GM12864 (cell line): ENCODE measurements at regions not wholly inside any gene's neighbourhood (a gene's known extent, or its start where the extent isn't known, plus 50 kb on each side); places are given as distances from the start of the nearest gene placed in this dataset.

ENCODE experiments used
- DNase-seq: peaks from one replicate; pipeline ENCODE4 v3.0.0-alpha.2; 2011; ENCODE audit warnings: low read depth
- H3K4me3 ChIP-seq: 2 replicates; pipeline ENCODE4 v1.5.1; 2011; ENCODE audit warnings: mild to moderate bottlenecking, low read depth, low read length, control low read depth
- TF ChIP-seq, protein P1 (sequence below): IDR thresholded peaks from 2 replicates; pipeline ENCODE4 v1.5.1; 2011; ENCODE audit warnings: low read depth, mild to moderate bottlenecking, moderate library complexity, low read length, control low read depth, inconsistent platforms; ENCODE audit errors: missing control alignments

DNA sequence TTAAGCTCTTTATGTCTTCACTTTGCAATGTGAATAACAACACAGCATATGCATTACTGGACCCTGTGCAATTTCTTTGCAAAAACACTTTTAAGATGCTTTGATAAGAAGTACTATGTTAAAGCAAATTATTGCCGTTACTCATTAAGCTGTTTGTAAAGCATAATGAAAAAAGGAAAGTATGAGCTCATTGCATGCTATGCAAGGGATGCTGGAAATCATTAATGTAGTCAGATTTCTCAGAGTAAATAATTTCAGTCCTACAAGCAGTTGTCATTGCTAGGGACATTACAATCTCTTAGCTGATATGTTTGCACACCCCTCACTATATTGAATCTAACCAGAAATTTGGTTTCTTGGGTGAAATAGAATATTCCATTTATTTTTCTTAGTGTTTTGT lies 982.5 kb upstream of the ADGRL2 start:
- no peak for DNase-seq
- H3K4me3 ChIP-seq = no peak overlapping the region
- TF ChIP-seq, protein P1, sequence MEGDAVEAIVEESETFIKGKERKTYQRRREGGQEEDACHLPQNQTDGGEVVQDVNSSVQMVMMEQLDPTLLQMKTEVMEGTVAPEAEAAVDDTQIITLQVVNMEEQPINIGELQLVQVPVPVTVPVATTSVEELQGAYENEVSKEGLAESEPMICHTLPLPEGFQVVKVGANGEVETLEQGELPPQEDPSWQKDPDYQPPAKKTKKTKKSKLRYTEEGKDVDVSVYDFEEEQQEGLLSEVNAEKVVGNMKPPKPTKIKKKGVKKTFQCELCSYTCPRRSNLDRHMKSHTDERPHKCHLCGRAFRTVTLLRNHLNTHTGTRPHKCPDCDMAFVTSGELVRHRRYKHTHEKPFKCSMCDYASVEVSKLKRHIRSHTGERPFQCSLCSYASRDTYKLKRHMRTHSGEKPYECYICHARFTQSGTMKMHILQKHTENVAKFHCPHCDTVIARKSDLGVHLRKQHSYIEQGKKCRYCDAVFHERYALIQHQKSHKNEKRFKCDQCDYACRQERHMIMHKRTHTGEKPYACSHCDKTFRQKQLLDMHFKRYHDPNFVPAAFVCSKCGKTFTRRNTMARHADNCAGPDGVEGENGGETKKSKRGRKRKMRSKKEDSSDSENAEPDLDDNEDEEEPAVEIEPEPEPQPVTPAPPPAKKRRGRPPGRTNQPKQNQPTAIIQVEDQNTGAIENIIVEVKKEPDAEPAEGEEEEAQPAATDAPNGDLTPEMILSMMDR = no peak

DNA sequence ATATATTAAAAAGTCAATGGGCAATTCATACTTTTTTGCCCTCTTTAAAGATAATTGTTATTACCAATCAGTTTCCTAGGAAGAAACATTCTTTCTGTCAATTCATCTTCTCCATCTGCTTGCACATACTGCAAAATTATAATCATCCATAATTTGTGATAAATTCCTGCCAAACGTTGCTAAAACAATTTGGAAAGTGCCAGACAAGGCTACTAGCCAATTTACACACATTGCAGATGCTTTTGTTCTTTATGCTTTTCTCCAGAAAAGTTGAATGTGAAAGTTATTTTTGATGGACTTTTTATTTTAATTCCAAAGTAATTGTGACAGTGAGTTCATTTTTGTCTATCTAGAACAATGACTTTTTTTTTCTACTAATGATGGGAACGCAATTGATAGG lies 992.8 kb upstream of the ADGRL2 start:
- TF ChIP-seq, protein P1 = no peak
- DNase-seq = no peak
- no peak overlapping the region for H3K4me3 ChIP-seq

DNA sequence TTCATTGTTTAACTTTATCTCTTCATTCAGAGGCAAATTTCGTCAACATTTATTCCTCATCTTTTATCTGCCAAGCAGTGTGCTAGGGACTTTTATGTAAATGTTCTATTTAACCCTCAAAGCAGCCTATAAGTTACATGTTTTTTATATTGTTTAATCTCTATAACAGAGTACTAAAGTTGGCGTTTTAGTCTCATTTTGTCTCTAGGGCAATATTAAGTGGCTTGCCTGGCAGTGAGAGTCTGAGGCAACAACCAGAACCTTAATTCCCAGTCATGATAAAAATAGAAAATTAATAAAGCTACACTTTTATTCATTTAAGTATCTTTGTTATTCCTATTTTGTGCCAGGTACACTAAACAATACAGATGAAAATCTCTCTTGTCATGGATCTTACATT lies 994.3 kb upstream of the ADGRL2 start:
- TF ChIP-seq, protein P1 = no peak
- no peak for DNase-seq
- no peak overlapping the region for H3K4me3 ChIP-seq

DNA sequence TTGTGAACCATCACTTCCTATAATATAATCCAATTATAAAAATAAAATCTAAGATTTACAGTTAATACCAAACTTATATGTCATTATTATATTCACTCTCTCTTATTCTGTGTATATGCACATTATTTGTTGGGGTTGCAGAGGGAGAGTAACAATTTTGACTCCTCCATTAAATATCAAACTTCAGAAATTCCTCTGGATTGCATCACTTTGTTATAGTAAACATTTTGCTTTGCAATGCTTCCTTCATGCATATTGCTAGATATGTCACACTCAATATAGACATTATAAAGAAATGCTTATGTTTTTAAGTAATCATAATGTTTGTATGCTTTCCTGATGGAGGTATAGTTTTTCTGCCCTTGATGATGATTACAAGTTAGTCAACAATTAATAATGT lies 999.0 kb upstream of the ADGRL2 start:
- TF ChIP-seq, protein P1 = no peak
- no peak overlapping the region for H3K4me3 ChIP-seq
- no peak for DNase-seq

DNA sequence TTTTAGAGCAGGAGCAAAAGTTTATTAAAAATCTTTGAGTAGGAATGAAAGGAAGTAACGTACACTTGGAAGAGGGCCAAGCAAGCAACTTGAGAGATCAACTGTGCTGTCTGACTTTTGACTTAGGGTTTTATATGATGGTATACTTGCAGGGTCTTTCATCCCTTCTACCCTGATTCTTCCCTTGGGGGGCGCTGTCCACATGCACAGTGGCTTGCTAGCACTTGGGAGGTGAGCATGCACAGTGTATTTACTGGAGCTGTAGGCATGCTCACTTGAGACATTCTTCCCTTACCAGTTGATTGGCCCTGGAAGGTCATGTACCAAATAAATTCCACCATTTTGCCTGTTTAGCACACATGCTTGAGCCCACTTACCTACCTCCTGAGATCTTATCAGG lies 1001.3 kb upstream of the ADGRL2 start:
- no peak overlapping the region for H3K4me3 ChIP-seq
- TF ChIP-seq, protein P1 = no peak
- no peak for DNase-seq

DNA sequence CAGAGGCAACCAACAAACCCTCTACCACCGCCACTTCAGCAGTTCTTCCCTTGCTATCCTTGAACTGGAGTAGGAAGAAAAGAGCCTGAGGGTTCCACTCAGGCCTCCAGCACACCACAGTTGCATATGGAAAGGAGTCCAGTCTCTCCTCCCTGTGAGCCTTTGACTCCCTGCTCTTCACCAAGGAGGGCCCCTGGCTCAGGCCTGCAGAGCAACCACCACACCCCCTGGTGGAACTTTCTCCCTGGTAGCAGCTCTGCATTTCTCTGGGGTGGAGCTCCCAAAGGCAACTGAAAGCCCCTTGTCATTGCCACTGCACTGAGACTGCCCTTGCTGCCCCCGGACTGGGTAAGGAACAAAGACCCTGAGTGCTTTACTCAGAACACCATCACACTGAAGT lies 1021.5 kb upstream of the ADGRL2 start:
- TF ChIP-seq, protein P1 = no peak
- no peak overlapping the region for H3K4me3 ChIP-seq
- no peak for DNase-seq

DNA sequence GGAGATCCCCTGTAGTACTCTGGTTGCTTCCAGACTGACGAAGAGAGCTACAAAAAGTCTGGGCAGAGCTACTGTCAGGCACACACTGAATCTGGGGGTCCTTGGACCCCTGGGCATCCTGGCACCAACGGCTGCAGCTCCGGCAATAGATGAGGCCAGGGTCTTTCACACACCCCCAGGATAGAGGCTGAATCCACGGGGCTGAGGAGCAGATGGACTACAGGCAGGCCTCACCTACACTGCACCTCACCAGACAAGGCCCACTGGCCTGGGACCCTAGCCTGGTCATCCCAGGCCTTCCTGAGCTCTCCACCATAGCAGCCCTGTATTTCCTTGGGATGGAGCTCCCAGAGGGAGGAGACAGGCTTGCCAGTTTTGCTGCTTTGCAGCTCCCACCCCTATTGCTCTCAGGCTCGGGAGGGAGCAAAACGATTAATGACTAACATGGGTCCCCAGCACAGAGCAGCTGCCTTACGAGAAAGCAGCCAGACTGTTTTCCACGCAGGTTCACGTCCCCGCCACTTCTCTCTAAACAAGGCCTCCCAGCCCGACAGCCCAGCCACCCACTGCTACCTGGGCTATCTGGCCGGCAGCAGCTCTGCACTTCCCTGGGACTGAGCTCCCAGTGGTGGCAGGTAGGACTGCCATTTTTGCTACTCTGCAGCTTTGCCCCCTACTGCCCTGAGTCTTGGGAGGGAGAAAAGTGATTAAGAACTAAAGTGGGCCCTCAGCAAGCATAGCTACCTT lies 1022.5 kb upstream of the ADGRL2 start:
- TF ChIP-seq, protein P1 = no peak
- no peak for DNase-seq
- no peak overlapping the region for H3K4me3 ChIP-seq
